GM23248 (cell line): ENCODE measurements at regions not wholly inside any gene's neighbourhood (a gene's known extent, or its start where the extent isn't known, plus 50 kb on each side); places are given as distances from the start of the nearest gene placed in this dataset.

Experiments used
- DNase-seq: peaks from one replicate; pipeline ENCODE4 v3.0.0-alpha.2; 2015
- H2AFZ ChIP-seq: fragments of 200-600 bp; sonication (generic); 2 replicates; pipeline ENCODE4 v1.6.1; 2016; ENCODE audit warnings: antibody characterized with exemption
- H3F3A ChIP-seq: fragments of 200-600 bp; sonication (generic); 2 replicates; pipeline ENCODE4 v1.6.1; 2016; ENCODE audit warnings: mild to moderate bottlenecking, antibody characterized with exemption, mixed run types; ENCODE audit not compliant: insufficient read depth
- H3K27ac ChIP-seq: fragments of 200-600 bp; sonication (generic); 2 replicates; pipeline ENCODE4 v1.5.1; 2016; ENCODE audit warnings: mild to moderate bottlenecking
- H3K27me3 ChIP-seq: fragments of 200-600 bp; sonication (generic); replicated peaks from 2 replicates; pipeline ENCODE4 v1.6.1; 2016; ENCODE audit warnings: mild to moderate bottlenecking; ENCODE audit not compliant: insufficient read depth
- H3K36me3 ChIP-seq: fragments of 200-600 bp; sonication (generic); 2 replicates; pipeline ENCODE4 v1.6.1; 2016; ENCODE audit warnings: low read depth, mild to moderate bottlenecking
- H3K4me1 ChIP-seq: fragments of 200-600 bp; sonication (generic); 2 replicates; pipeline ENCODE4 v1.6.1; 2016; ENCODE audit warnings: mild to moderate bottlenecking; ENCODE audit not compliant: insufficient read depth
- H3K4me2 ChIP-seq: fragments of 200-600 bp; sonication (generic); one replicate; pipeline ENCODE4 v1.6.1; 2016; ENCODE audit warnings: mild to moderate bottlenecking; ENCODE audit not compliant: unreplicated experiment
- H3K4me3 ChIP-seq: fragments of 200-600 bp; sonication (generic); 2 replicates; pipeline ENCODE4 v1.5.1; 2016; ENCODE audit warnings: mild to moderate bottlenecking
- H3K79me2 ChIP-seq: fragments of 200-600 bp; sonication (generic); 2 replicates; pipeline ENCODE4 v1.6.1; 2016; ENCODE audit warnings: mild to moderate bottlenecking; ENCODE audit not compliant: insufficient read depth
- H3K9ac ChIP-seq: fragments of 200-600 bp; sonication (generic); 2 replicates; pipeline ENCODE4 v1.6.1; 2016; ENCODE audit warnings: mild to moderate bottlenecking
- H3K9me2 ChIP-seq: fragments of 200-600 bp; sonication (generic); 2 replicates; pipeline ENCODE4 v1.6.1; 2016; ENCODE audit warnings: mixed run types, mild to moderate bottlenecking, moderate library complexity; ENCODE audit not compliant: insufficient read depth
- H3K9me3 ChIP-seq: fragments of 200-600 bp; sonication (generic); one replicate; pipeline ENCODE4 v1.6.1; 2017; ENCODE audit warnings: low read depth
- H4K20me1 ChIP-seq: fragments of 200-600 bp; sonication (generic); 2 replicates; pipeline ENCODE4 v1.6.0; 2016; ENCODE audit not compliant: insufficient read depth
- EZH2 ChIP-seq: fragments of 200-600 bp; sonication (generic); IDR thresholded peaks from 2 replicates; pipeline ENCODE4 v1.6.1; 2018; ENCODE audit warnings: antibody characterized with exemption, mild to moderate bottlenecking; ENCODE audit not compliant: insufficient read depth, poor library complexity, severe bottlenecking
- EZH2phosphoT487 ChIP-seq: fragments of 200-600 bp; sonication (generic); IDR thresholded peaks from 2 replicates; pipeline ENCODE4 v1.6.1; 2018; ENCODE audit warnings: antibody characterized with exemption, moderate library complexity, mild to moderate bottlenecking, low read depth; ENCODE audit not compliant: insufficient read depth
- WGBS, 2 experiments: methylation state at CpG; one replicate each; pipeline ENCODE4 v1.1.6; 2015 to 2017; ENCODE audit warnings: low lambda C conversion rate in 2 of 2, low coverage in 1 of 2; ENCODE audit errors: missing lambda C conversion rate in 2 of 2; 5-methylcytosine and 5-hydroxymethylcytosine counted together
- in situ Hi-C: fragments of 300-500 bp; cut with MboI; formaldehyde crosslinking; loops from 2 replicates; pipeline ENCODE4 v1.15.0; 2020

DNA sequence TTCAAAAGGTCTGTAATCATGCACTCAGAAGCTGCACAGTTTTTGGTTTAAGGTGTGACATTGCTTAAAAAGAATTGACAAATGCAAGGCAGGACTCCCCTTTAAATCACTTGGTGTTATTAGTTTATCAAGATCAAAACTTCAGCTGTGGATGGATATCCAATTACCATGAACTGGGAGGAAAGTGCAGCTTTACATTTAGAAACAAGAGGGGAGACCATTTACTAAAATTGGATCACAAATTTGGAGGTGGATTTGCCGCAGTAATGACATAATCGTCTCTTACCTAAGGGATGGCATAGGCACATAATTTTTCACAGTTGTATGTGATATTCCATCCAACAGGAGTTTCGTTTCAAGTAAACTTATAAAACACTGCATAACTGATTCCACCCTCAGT is 1610.2 kb downstream of the SLITRK5 start:
- H3K4me3 ChIP-seq = no peak overlapping the region
- no peaks in the 10 kb centered on the region for H3K9me2 ChIP-seq
- DNase-seq = no peak
- no peaks in the 10 kb centered on the region for H3K9me3 ChIP-seq
- TF ChIP-seq EZH2phosphoT487 (no peak), EZH2 (no peak)
- no peaks in the 10 kb centered on the region for H3F3A ChIP-seq
- H3K27ac ChIP-seq = no peak overlapping the region
- H3K36me3 ChIP-seq = no peaks in the 10 kb centered on the region
- H3K4me2 ChIP-seq = no peak overlapping the region
- 28 to 34% methylated on average over 3 of the region's 3 CpGs for WGBS, 2 experiments
- no peaks in the 10 kb centered on the region for H3K4me1 ChIP-seq
- no peak overlapping the region for H3K9ac ChIP-seq
- no peaks in the 10 kb centered on the region for H3K27me3 ChIP-seq
- no peaks in the 10 kb centered on the region for H3K79me2 ChIP-seq
- in situ Hi-C loops = no loop called here
- no peak overlapping the region for H2AFZ ChIP-seq
- no peaks in the 10 kb centered on the region for H4K20me1 ChIP-seq

DNA sequence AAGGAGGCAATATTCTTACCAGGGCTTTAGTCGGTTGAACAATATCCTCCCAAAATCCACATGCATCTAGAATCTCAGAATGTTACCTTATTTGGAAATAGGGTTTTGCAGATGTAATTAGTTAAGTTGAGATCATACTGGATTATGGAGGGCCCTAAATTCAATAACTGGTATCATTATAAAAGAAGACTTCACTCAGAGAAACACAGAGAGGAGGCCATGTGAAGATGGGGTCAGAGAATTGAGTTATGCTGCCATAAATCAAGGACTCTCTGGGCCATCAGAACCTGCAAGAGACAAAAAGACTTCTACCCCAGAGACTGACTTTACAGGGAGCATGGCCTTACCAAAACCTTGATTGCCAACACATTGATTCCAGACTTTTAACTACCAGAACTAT is 1611.1 kb downstream of the SLITRK5 start:
- Histone ChIP-seq H2AFZ (no peak overlapping the region), H3K27ac (no peak overlapping the region), H3K9ac (no peak overlapping the region), H3K9me2 (no peaks in the 10 kb centered on the region), H3K4me2 (no peak overlapping the region), H3K9me3 (no peaks in the 10 kb centered on the region), H3K27me3 (no peaks in the 10 kb centered on the region), H3K4me1 (no peaks in the 10 kb centered on the region), H4K20me1 (no peaks in the 10 kb centered on the region), H3K4me3 (no peak overlapping the region), H3F3A (no peaks in the 10 kb centered on the region), H3K79me2 (no peaks in the 10 kb centered on the region), H3K36me3 (no peaks in the 10 kb centered on the region)
- no peak for DNase-seq
- TF ChIP-seq EZH2 = no peak
- TF ChIP-seq EZH2phosphoT487 = no peak
- in situ Hi-C loops = no loop called here
- 26 to 52% methylated on average over 1 of the region's 1 CpG for WGBS, 2 experiments

DNA sequence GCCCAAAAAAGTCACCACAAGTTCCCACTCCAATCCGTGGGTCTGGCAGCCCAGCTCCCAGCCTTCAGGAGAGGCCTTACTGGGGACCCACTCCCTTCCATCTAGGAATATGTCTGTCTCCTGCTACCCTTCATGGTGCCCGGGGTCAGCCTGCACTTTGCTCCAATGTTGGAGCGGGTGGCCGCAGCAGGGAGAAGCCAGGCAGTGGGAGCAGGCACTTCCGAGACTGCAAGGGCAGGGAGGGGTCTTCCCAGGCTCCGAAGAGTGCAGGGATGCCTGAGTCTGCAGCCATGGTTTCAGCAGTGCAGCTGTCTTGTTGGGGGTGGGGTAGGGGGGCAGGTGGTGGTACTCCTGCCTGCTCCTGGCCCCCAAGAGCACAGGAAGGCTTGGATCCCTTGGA is 1616.2 kb downstream of the SLITRK5 start:
- Histone ChIP-seq H3K9ac (no peak overlapping the region), H2AFZ (no peak overlapping the region), H3K79me2 (no peaks in the 10 kb centered on the region), H3K4me3 (no peak overlapping the region), H3K4me2 (no peak overlapping the region), H3F3A (no peaks in the 10 kb centered on the region), H3K9me2 (no peaks in the 10 kb centered on the region), H3K27ac (no peak overlapping the region), H3K27me3 (no peaks in the 10 kb centered on the region), H3K4me1 (no peaks in the 10 kb centered on the region), H3K36me3 (no peaks in the 10 kb centered on the region), H4K20me1 (no peaks in the 10 kb centered on the region), H3K9me3 (no peaks in the 10 kb centered on the region)
- in situ Hi-C loops = no loop called here
- DNase-seq = no peak
- 23 to 29% methylated on average over 6 of the region's 6 CpGs for WGBS, 2 experiments
- TF ChIP-seq EZH2phosphoT487 = no peak

DNA sequence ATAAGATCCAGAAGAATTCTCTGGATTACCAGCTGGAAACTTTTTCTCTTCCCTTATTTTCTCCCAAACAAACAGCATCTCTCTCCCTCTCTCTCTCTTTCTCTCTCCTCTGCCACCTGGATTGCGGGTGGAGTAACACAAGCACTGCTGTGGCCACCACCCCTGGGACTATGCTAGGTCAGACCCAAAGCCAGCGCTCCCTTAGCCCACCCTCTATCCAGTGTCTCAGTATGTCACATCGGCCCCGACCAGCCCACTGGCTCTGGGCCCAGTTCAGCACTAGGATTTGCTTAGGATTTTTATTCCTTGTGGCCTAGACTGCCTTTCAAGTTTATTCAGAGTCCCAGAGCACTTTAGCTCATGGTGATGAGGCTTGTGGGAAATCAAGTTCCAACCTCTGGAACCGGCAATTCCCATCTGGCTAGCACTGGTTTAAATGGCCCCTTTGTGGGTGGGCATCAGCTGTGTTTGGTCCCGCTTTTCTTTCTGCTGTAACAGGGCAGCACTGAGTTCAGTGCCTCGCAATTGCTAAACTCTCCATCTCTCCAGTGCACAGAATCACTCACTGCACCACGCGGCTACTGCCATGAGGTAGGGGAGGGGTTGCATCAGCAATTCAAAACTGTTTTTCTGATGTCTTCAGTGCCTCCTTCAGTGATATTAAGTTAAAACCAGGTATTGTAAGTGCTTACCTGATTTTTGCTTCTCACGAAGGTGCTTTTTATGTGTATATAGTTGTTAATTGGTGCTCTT is 1623.1 kb downstream of the SLITRK5 start:
- Histone ChIP-seq H3K4me3 (no peak overlapping the region), H3K9me3 (no peaks in the 10 kb centered on the region), H3K4me1 (no peaks in the 10 kb centered on the region), H3K9ac (no peak overlapping the region), H3F3A (no peaks in the 10 kb centered on the region), H3K27me3 (no peaks in the 10 kb centered on the region), H3K79me2 (no peaks in the 10 kb centered on the region), H3K4me2 (no peak overlapping the region), H3K27ac (no peak overlapping the region), H4K20me1 (no peaks in the 10 kb centered on the region), H3K9me2 (no peaks in the 10 kb centered on the region), H3K36me3 (no peaks in the 10 kb centered on the region), H2AFZ (no peak overlapping the region)
- TF ChIP-seq EZH2 = no peak
- TF ChIP-seq EZH2phosphoT487 = no peak
- in situ Hi-C loops = no loop called here
- DNase-seq = no peak
- 47 to 50% methylated on average over 10 of the region's 10 CpGs for WGBS, 2 experiments

DNA sequence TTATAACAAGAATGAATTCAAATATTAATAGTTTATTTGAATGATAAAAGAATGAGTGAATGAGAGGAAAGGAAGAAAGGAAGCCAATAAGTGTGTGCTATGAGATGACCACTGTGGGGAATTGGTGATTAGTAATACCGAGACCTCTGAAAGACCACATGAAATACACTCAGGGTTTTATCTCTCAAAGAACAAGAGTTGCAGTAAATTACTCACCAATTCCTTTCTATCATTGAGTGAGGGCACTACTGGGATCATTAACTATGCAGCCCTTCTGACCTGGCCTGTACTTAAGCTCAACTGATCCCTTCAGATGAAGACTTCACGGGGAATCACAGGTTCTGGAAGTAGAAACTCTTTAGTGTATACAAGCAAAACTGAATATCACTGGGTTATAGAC is 1636.1 kb downstream of the SLITRK5 start:
- 23 to 25% methylated on average over 2 of the region's 2 CpGs for WGBS, 2 experiments
- no peak overlapping the region for H3K4me3 ChIP-seq
- in situ Hi-C loops = no loop called here

More for the DNA sequence above, 1636.1 kb downstream of the SLITRK5 start:
- Histone ChIP-seq H3K36me3 (no peaks in the 10 kb centered on the region), H3K9me3 (no peaks in the 10 kb centered on the region), H3K27me3 (no peaks in the 10 kb centered on the region), H3K9me2 (no peaks in the 10 kb centered on the region), H3K9ac (no peak overlapping the region), H2AFZ (no peak overlapping the region), H3K79me2 (no peaks in the 10 kb centered on the region), H4K20me1 (no peaks in the 10 kb centered on the region), H3K27ac (no peak overlapping the region), H3F3A (no peaks in the 10 kb centered on the region), H3K4me2 (no peak overlapping the region), H3K4me1 (no peaks in the 10 kb centered on the region)
- no peak for DNase-seq
- TF ChIP-seq EZH2phosphoT487 (no peak), EZH2 (no peak)
